H1 (cell line): ENCODE measurements at regions not wholly inside any gene's neighbourhood (a gene's known extent, or its start where the extent isn't known, plus 50 kb on each side); places are given as distances from the start of the nearest gene placed in this dataset.

Source experiments
- EZH2 ChIP-seq: fragments of 200-600 bp; sonication (generic); IDR thresholded peaks from 2 replicates; pipeline ENCODE4 v1.7.1; 2012; ENCODE audit warnings: low read depth, mild to moderate bottlenecking, moderate library complexity, low read length, inconsistent platforms; ENCODE audit not compliant: severe bottlenecking
- FOSL1 ChIP-seq: IDR thresholded peaks from 2 replicates; pipeline ENCODE4 v1.6.1; 2011; ENCODE audit warnings: mild to moderate bottlenecking, low read depth, low read length, moderate library complexity; ENCODE audit not compliant: insufficient read depth
- GABPA ChIP-seq: IDR thresholded peaks from 2 replicates; pipeline ENCODE4 v1.6.1; 2011; ENCODE audit warnings: mild to moderate bottlenecking, low read length, moderate library complexity, borderline replicate concordance; ENCODE audit not compliant: insufficient read depth
- HDAC2 ChIP-seq, 2 experiments: fragments of 300-600 bp in 1 of 2; sonication (generic) in 1 of 2; IDR thresholded peaks; 2 replicates each; pipeline ENCODE4 v1.6.1; 2011 to 2012; ENCODE audit warnings: low read depth in 2 of 2, low read length in 2 of 2, mild to moderate bottlenecking in 2 of 2, moderate library complexity in 2 of 2, borderline replicate concordance in 1 of 2, inconsistent platforms in 1 of 2
- KDM4A ChIP-seq: IDR thresholded peaks from one replicate; pipeline ENCODE4 v1.7.1; 2012; ENCODE audit warnings: low read depth, mild to moderate bottlenecking, moderate library complexity, low read length, inconsistent platforms; ENCODE audit not compliant: severe bottlenecking
- NANOG ChIP-seq: IDR thresholded peaks from 2 replicates; pipeline ENCODE4 v1.6.1; 2011; ENCODE audit warnings: low read length, low read depth, mild to moderate bottlenecking, inconsistent platforms; ENCODE audit not compliant: insufficient read depth, poor library complexity, severe bottlenecking
- PHF8 ChIP-seq: fragments of 200-600 bp; sonication (generic); conservative IDR thresholded peaks from 2 replicates; pipeline ENCODE4 v1.7.1; 2012; ENCODE audit warnings: low read depth, mild to moderate bottlenecking, inconsistent platforms, low read length, moderate library complexity
- TBP ChIP-seq: IDR thresholded peaks from 2 replicates; pipeline ENCODE4 v1.6.1; 2011; ENCODE audit warnings: low read depth, low read length, improper control_type of control experiment

DNA sequence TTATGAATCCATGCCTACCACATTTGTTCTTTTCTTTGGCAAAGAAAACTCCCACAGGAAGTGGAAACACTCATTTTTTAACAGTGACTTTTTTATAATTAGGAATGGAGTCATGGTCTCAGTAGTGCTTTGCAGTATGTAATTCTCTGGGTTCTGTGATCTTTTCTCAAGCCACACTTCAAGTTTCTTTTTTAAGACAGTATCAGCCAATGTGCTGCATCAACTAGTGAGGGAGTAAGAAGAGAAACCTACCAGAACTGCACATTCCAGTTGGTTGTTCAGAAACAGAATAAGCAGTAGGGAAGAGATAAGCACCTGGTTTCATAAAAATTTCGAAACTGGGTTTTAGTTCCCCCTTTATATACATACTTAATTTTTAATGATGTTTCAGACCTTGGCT lies 126.3 kb downstream of the FOXB1 start (continued):
- TF ChIP-seq GABPA: no peak
- TF ChIP-seq NANOG: no peak
- TF ChIP-seq KDM4A: no peak
- no peak for TF ChIP-seq TBP
- no peak for TF ChIP-seq FOSL1
- no peak for TF ChIP-seq EZH2
- TF ChIP-seq PHF8: no peak
- no peak for TF ChIP-seq HDAC2 (IDR thresholded peaks at IDR 0.05; ENCODE audit: borderline replicate concordance in 1 of 2, low read depth in 2 of 2, low read length in 2 of 2)
